ENCODE measurements at regions not wholly inside any gene's neighbourhood (a gene's known extent, or its start where the extent isn't known, plus 50 kb on each side); places are given as distances from the start of the nearest gene placed in this dataset.
A peak's percentile ranks its signal among the peaks of the same experiment; 100 is the strongest.
"Not testable (repeated sequence)": the region's sequence is repeated elsewhere in the genome, so short reads cannot be mapped to it uniquely, and the experiment has no call there.

DNA sequence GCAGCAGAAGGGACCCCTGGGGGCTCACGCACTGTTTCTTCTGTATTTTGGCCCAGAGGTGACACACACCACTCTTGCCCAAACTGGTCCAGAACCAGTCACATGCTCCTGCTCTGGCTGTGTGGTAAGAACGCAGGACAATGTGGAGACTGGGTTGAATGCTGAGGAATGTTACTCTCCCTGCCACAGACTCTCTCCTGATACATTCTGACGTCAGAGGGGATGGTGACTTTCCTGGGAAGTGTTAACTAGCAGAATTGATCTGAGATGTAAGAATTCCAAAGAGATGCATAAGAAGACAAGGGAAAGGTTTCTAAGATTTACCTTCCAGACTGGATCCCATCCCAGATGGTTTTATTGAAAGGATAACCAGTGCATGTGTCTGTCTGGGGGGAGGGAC is 100.8 kb downstream of the ASB1 start:
- Histone ChIP-seq H3K4me1 (ENCODE audit: control insufficient read depth, extremely low read depth, insufficient read depth, low read length) (peaks cover 2% of the 10 kb centered on the region), H3K79me2 (ENCODE audit: control insufficient read depth, insufficient read depth, low read length) (no peaks in the 10 kb centered on the region), H3K9ac (ENCODE audit: insufficient read depth, low read length) (no peak overlapping the region), H3K36me3 (ENCODE audit: control insufficient read depth, insufficient read depth, low read length) (no peaks in the 10 kb centered on the region), H3K27ac (ENCODE audit: insufficient read depth, low read length) (no peak overlapping the region), H2AFZ (ENCODE audit: low read length) (no peak overlapping the region), H3K27me3 (ENCODE audit: control insufficient read depth, insufficient read depth, low read length) (no peaks in the 10 kb centered on the region), H3K4me3 (replicated peaks in 1 of 4; ENCODE audit: control extremely low read depth in 1 of 4, insufficient read depth in 1 of 4, low read depth in 3 of 4, low read length in 4 of 4) (no peak overlapping the region), H4K20me1 (ENCODE audit: control insufficient read depth, extremely low read depth, insufficient read depth, low read length) (no peaks in the 10 kb centered on the region), H3K9me3 (ENCODE audit: control insufficient read depth, insufficient read depth, low read depth, low read length) (no peaks in the 10 kb centered on the region), H3K4me2 (ENCODE audit: extremely low read depth, insufficient read depth, low read length) (no peak overlapping the region)
- peak; percentile 19 to 82 for DNase-seq (ENCODE audit: low read depth in 2 of 2)
- TF ChIP-seq, protein P1, sequence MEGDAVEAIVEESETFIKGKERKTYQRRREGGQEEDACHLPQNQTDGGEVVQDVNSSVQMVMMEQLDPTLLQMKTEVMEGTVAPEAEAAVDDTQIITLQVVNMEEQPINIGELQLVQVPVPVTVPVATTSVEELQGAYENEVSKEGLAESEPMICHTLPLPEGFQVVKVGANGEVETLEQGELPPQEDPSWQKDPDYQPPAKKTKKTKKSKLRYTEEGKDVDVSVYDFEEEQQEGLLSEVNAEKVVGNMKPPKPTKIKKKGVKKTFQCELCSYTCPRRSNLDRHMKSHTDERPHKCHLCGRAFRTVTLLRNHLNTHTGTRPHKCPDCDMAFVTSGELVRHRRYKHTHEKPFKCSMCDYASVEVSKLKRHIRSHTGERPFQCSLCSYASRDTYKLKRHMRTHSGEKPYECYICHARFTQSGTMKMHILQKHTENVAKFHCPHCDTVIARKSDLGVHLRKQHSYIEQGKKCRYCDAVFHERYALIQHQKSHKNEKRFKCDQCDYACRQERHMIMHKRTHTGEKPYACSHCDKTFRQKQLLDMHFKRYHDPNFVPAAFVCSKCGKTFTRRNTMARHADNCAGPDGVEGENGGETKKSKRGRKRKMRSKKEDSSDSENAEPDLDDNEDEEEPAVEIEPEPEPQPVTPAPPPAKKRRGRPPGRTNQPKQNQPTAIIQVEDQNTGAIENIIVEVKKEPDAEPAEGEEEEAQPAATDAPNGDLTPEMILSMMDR (conservative IDR thresholded peaks at IDR 0.05 in 1 of 2, IDR thresholded peaks at IDR 0.05 in 1 of 2; ENCODE audit: low read depth in 1 of 2, low read length in 2 of 2) = no peak
- TF ChIP-seq EZH2 (IDR thresholded peaks at IDR 0.05; ENCODE audit: low read length, missing control alignments) = no peak

DNA sequence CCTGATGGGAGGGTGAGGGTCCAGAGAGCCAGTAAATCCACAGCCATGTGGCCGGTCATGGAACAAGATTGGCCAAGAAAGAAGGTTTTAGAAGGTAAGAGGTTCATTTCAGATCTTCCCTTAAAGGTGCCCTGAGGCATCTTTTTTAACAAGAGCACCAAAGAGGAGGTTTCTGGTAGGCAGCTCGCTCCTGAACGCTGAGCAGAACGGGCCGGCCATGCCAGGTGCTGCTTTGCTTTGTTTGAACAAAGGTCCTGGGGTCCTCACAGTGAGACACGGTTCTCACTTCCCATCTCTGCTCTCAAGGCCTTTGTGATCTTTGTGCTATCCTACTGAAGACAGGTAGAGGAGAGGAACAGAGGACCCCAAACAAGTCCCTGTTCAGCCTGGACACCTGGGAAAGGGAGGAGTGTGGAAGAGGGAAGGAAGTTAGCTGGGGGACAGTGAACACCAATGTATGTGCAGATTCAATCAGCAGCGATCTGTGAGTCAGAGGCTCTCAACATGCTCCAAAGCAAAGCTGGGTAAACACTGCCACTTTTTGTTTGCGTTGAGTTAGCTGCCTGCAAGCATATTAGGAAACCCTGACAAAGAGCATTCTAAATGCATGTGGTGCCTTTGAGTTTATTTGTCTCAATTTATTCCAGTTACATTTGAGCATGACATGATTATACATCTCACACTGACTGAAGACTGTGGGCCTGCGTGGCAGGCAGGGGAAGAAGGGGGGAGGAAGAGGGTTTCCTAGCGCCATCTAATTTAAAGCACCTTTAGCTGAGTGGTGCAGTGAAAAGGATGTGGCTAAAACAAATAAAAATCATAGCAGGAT is 102.4 kb downstream of the ASB1 start:
- peak; percentile 68 to 71 for DNase-seq (ENCODE audit: low read depth in 2 of 2)
- Histone ChIP-seq H3K9me3 (ENCODE audit: control insufficient read depth, insufficient read depth, low read depth, low read length) (no peaks in the 10 kb centered on the region), H3K9ac (ENCODE audit: insufficient read depth, low read length) (no peak overlapping the region), H3K27me3 (ENCODE audit: control insufficient read depth, insufficient read depth, low read length) (no peaks in the 10 kb centered on the region), H3K79me2 (ENCODE audit: control insufficient read depth, insufficient read depth, low read length) (no peaks in the 10 kb centered on the region), H3K4me3 (replicated peaks in 1 of 4; ENCODE audit: control extremely low read depth in 1 of 4, insufficient read depth in 1 of 4, low read depth in 3 of 4, low read length in 4 of 4) (no peak overlapping the region), H3K4me2 (ENCODE audit: extremely low read depth, insufficient read depth, low read length) (no peak overlapping the region), H3K36me3 (ENCODE audit: control insufficient read depth, insufficient read depth, low read length) (no peaks in the 10 kb centered on the region), H2AFZ (ENCODE audit: low read length) (no peak overlapping the region), H3K27ac (ENCODE audit: insufficient read depth, low read length) (no peak overlapping the region), H4K20me1 (ENCODE audit: control insufficient read depth, extremely low read depth, insufficient read depth, low read length) (no peaks in the 10 kb centered on the region), H3K4me1 (ENCODE audit: control insufficient read depth, extremely low read depth, insufficient read depth, low read length) (peaks cover 2% of the 10 kb centered on the region)
- no peak for TF ChIP-seq EZH2 (IDR thresholded peaks at IDR 0.05; ENCODE audit: low read length, missing control alignments)
- TF ChIP-seq, protein P1 (conservative IDR thresholded peaks at IDR 0.05 in 1 of 2, IDR thresholded peaks at IDR 0.05 in 1 of 2; ENCODE audit: low read depth in 1 of 2, low read length in 2 of 2) = peak; percentile 7 to 18

DNA sequence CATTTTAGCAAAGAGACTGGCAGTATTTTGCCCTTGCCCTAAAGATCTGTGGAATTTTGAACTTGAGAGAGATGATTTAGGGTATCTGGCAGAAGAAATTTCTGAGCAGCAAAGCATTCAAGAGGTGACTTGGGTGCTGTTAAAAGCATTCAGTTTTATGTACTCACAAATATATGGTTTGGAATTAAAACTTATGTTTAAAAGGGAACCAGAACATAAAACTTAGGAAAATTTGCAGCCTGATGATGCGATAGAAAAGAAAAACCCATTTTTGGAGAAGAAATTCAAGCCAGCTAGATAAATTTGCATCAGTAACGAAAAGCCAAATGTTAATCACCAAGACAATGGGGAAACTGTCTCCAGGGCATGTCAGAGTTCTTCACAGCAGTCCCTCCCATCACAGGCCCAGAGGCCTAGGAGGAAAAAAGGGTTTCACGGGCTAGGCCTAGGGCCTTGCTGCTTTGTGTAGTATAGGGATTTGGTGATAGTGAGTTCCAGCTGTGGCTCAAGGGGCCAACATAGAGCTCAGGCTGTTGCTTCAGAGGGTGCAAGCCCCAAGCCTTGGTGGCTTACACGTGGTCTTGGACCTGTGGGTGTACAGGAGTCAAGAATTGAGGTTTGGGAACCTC is 104.4 kb downstream of the ASB1 start:
- H3K9ac ChIP-seq (ENCODE audit: insufficient read depth, low read length); H3K27ac ChIP-seq (ENCODE audit: insufficient read depth, low read length); DNase-seq (ENCODE audit: low read depth in 2 of 2); H3K27me3 ChIP-seq (ENCODE audit: control insufficient read depth, insufficient read depth, low read length); H4K20me1 ChIP-seq (ENCODE audit: control insufficient read depth, extremely low read depth, insufficient read depth, low read length); H3K4me3 ChIP-seq (replicated peaks in 1 of 4; ENCODE audit: control extremely low read depth in 1 of 4, insufficient read depth in 1 of 4, low read depth in 3 of 4, low read length in 4 of 4); H2AFZ ChIP-seq (ENCODE audit: low read length); H3K4me2 ChIP-seq (ENCODE audit: extremely low read depth, insufficient read depth, low read length); H3K4me1 ChIP-seq (ENCODE audit: control insufficient read depth, extremely low read depth, insufficient read depth, low read length); H3K79me2 ChIP-seq (ENCODE audit: control insufficient read depth, insufficient read depth, low read length); H3K9me3 ChIP-seq (ENCODE audit: control insufficient read depth, insufficient read depth, low read depth, low read length); H3K36me3 ChIP-seq (ENCODE audit: control insufficient read depth, insufficient read depth, low read length): not testable (repeated sequence)

DNA sequence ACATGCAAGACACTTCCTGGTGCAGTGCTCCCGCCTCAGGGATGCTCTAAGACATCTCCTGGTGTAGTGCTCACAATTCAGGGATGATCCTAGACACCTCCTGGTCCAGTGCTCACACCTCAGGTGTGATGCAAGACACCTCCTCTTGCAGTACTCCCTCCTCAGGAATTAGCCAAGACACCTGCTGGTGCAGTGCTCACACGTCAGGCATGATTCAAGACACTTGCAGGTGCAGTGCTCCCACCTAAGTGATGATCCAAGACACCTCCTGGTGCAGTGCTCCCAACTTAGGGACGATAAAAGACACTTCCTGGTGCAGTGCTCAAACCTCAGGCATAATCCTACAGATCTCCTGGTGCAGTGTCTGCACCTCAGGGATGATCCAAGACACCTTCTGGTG is 117.0 kb downstream of the ASB1 start:
- not testable (repeated sequence) for H3K9me3 ChIP-seq (ENCODE audit: control insufficient read depth, insufficient read depth, low read depth, low read length); H3K4me3 ChIP-seq (replicated peaks in 1 of 4; ENCODE audit: control extremely low read depth in 1 of 4, insufficient read depth in 1 of 4, low read depth in 3 of 4, low read length in 4 of 4); H3K27ac ChIP-seq (ENCODE audit: insufficient read depth, low read length); H4K20me1 ChIP-seq (ENCODE audit: control insufficient read depth, extremely low read depth, insufficient read depth, low read length); H2AFZ ChIP-seq (ENCODE audit: low read length); H3K79me2 ChIP-seq (ENCODE audit: control insufficient read depth, insufficient read depth, low read length); H3K36me3 ChIP-seq (ENCODE audit: control insufficient read depth, insufficient read depth, low read length); DNase-seq (ENCODE audit: low read depth in 2 of 2); H3K4me1 ChIP-seq (ENCODE audit: control insufficient read depth, extremely low read depth, insufficient read depth, low read length); H3K9ac ChIP-seq (ENCODE audit: insufficient read depth, low read length); H3K27me3 ChIP-seq (ENCODE audit: control insufficient read depth, insufficient read depth, low read length); H3K4me2 ChIP-seq (ENCODE audit: extremely low read depth, insufficient read depth, low read length)

Data from fibroblast of lung (primary cell).